ENCODE measurements at regions not wholly inside any gene's neighbourhood (a gene's known extent, or its start where the extent isn't known, plus 50 kb on each side); places are given as distances from the start of the nearest gene placed in this dataset.

- WGBS, result 70% methylated on average over 3 of the region's 3 CpGs
- no peak for ATAC-seq
- Histone ChIP-seq H3K4me1 (ENCODE audit: control insufficient read depth, insufficient read depth, low read length) (no peaks in the 10 kb centered on the region), H3K4me3 (ENCODE audit: low read length) (no peak overlapping the region), H3K9me3 (ENCODE audit: control insufficient read depth, low read length) (no peaks in the 10 kb centered on the region), H3K27ac (ENCODE audit: low read length) (no peak overlapping the region), H3K27me3 (ENCODE audit: control insufficient read depth, insufficient read depth) (no peaks in the 10 kb centered on the region)
- no peak for DNase-seq
- intact Hi-C loops (cut with DNase I), result no loop called here
Observed at GRCh38 chr11:44444770-44445321, 120.6 kb upstream of the CD82 start.

DNA sequence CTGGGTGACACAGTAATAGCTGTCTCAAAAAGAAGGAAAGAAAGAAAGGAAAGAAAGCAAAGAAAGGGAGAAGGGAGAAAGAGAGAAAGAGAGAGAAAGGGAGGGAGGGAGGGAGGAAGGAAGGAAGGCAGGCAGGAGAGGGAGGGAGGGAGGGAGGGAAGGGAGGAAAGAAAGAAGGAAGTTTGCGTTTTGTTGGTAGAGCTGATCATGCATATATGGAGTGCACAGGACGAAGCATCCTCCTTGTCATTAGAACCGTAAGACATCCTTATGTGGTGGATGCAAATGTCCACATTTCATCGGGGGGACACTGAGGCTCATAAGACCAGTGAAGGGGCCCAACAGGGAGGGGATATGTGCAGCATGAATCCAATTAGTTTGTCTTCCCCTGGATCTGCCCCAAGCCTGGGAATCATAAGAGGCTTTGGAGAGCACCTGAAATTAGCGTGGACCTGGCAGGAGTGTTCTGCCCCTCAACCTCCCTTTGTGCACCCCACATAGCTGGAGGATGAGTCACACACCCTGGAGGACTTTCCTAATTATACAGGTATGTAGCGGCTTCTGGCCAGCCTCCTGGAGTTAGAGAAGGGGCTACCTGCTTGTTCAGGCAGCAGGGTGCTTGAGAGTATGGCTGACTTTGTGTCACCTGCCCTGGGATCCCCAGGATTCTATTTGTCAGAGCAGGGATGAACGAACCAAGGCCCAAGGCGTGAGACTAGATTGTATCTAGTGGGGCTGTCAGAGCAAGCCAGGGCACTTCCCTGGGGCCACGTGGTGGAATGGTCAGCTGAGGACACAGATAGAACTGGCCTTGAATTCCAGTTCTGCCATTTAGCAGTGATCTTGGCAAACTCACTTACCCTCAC, 119.7 kb upstream of the CD82 start:
- DNase-seq (no peak), ATAC-seq (no peak)
- WGBS, result 52% methylated on average over 9 of the region's 9 CpGs
- no peak overlapping the region for H3K27ac ChIP-seq (ENCODE audit: low read length)
- H3K4me1 ChIP-seq (ENCODE audit: control insufficient read depth, insufficient read depth, low read length), result no peaks in the 10 kb centered on the region
- intact Hi-C loops (cut with DNase I), result no loop called here
- H3K27me3 ChIP-seq (ENCODE audit: control insufficient read depth, insufficient read depth), result no peaks in the 10 kb centered on the region
- H3K4me3 ChIP-seq (ENCODE audit: low read length), result no peak overlapping the region
- no peaks in the 10 kb centered on the region for H3K9me3 ChIP-seq (ENCODE audit: control insufficient read depth, low read length)

DNA sequence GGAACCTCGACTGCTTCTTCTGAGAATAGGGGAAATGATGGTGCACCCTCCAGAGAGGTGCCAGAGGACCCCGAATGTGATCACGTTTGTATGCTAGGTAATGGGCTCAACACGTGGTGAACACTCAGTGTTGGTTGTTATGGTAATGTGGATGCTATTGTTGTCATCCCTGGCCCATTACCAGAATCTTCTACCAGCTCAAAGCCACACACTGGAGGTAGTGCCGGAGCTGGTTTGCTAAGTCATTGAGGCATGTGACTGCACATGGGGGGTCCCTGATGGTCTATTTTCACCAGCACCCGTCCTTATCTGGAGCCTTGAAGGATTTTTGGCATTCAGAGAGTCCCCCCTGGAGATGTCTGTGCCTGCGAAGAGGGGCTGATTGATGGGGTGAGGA, 119.1 kb upstream of the CD82 start:
- no peaks in the 10 kb centered on the region for H3K27me3 ChIP-seq (ENCODE audit: control insufficient read depth, insufficient read depth)
- no peak for DNase-seq
- H3K27ac ChIP-seq (ENCODE audit: low read length), result no peak overlapping the region
- no peak overlapping the region for H3K4me3 ChIP-seq (ENCODE audit: low read length)
- intact Hi-C loops (cut with DNase I), result no loop called here
- no peaks in the 10 kb centered on the region for H3K4me1 ChIP-seq (ENCODE audit: control insufficient read depth, insufficient read depth, low read length)
- ATAC-seq, result no peak
- 55% methylated on average over 7 of the region's 7 CpGs for WGBS
- H3K9me3 ChIP-seq (ENCODE audit: control insufficient read depth, low read length), result no peaks in the 10 kb centered on the region

DNA sequence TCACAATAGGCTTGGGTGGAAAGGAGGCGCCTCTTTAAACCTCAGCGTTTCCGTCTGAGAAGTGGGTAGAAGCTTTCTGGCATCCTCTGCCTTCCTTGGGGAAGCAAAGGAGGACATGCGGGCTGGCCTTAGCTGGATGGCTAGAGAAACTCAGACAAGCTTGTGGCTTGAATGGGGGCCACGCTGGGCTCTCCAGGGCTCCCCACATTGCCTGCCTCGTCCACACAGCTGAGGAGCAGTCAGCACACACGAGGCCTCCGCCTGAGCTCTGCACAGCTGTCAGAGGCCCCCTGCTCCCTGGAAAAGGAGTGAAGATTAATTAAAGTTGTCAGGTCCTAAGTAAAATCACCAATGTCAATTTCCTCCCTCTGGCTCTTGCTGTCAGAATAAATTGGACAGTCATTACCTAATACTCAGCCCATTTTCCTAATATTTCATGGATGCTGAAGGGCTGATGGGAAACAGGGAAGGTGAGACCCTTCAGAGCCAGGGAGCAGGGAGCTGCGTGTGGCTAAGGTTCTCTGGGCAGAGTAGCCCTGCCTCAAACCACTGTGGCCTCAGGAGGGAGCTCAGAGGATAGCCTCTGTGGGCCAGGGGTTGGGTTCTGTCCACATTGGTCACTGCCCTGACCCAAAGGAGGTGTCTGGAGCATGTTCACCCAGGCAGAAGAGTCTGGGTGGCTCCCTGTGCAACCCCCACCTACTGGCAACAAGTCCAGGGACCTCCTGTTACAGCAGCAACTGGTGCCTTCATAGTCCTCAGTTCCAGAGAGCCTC, 118.3 kb upstream of the CD82 start:
- DNase-seq (no peak), ATAC-seq (peak in 1 of 2 donors; percentile 16)
- Histone ChIP-seq H3K4me3 (ENCODE audit: low read length) (no peak overlapping the region), H3K27me3 (ENCODE audit: control insufficient read depth, insufficient read depth) (no peaks in the 10 kb centered on the region), H3K9me3 (ENCODE audit: control insufficient read depth, low read length) (no peaks in the 10 kb centered on the region), H3K27ac (ENCODE audit: low read length) (no peak overlapping the region), H3K4me1 (ENCODE audit: control insufficient read depth, insufficient read depth, low read length) (no peaks in the 10 kb centered on the region)
- intact Hi-C loops (cut with DNase I), result no loop called here
- 83% methylated on average over 9 of the region's 9 CpGs for WGBS

GRCh38 chr11:44450295-44450932, 115.0 kb upstream of the CD82 start:
- DNase-seq (peak in 2 of 3 donors; percentile 37 to 68), ATAC-seq (peak in 1 of 2 donors; percentile 86)

GRCh38 chr11:44451706-44452105, 113.8 kb upstream of the CD82 start:
- H3K27ac ChIP-seq (ENCODE audit: low read length), result no peak overlapping the region
- WGBS, result 93% methylated on average over 3 of the region's 3 CpGs

More at GRCh38 chr11:44450295-44450932, 115.0 kb upstream of the CD82 start:
- Histone ChIP-seq H3K4me1 (ENCODE audit: control insufficient read depth, insufficient read depth, low read length) (no peaks in the 10 kb centered on the region), H3K27ac (ENCODE audit: low read length) (peak overlapping the region; percentile 14), H3K27me3 (ENCODE audit: control insufficient read depth, insufficient read depth) (no peaks in the 10 kb centered on the region), H3K4me3 (ENCODE audit: low read length) (no peak overlapping the region), H3K9me3 (ENCODE audit: control insufficient read depth, low read length) (no peaks in the 10 kb centered on the region)
- intact Hi-C loops (cut with DNase I), result no loop called here
- WGBS, result 64% methylated on average over 10 of the region's 10 CpGs

DNA sequence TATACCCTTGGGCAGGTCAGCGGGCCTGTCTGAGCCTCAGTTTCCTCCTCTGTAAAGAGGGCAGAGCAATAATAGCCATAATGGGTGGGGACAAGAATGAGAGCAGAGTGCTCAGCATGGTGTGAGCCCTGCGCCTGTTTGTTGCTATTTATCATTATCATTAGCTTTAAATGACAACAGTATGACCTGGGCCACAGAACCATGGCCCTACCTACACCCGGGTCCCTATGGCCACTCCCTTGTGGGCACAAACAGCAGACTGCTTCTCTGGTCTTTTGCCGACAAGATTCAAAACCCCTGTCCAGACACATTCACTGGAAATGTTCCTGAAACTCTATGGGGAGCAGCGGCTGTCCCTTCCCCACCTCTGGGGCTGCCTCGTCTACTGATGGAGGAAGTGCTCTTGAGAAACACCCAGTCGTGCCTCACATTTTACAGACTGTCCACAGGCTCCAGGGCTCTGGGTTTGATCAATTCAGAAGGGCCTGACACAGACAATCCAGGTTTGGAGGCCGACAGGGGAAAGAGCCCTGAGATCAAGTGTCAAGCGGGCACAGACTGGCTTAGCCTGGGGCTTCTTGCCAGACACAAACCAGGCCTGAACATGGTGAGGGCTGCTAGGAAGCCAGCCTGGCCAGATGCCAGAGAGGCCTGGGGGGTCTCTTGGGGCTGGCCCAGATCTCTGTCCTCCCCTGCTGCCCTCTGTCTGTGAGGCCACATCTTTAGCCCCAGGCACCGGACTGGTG, 112.5 kb upstream of the CD82 start:
- H3K4me3 ChIP-seq (ENCODE audit: low read length), result no peak overlapping the region
- ATAC-seq (no peak), DNase-seq (no peak)
- no peaks in the 10 kb centered on the region for H3K4me1 ChIP-seq (ENCODE audit: control insufficient read depth, insufficient read depth, low read length)
- H3K27ac ChIP-seq (ENCODE audit: low read length), result no peak overlapping the region
- 77% methylated on average over 10 of the region's 10 CpGs for whole genome bisulfite sequencing
- H3K27me3 ChIP-seq (ENCODE audit: control insufficient read depth, insufficient read depth), result no peaks in the 10 kb centered on the region
- intact Hi-C loops (cut with DNase I), result no loop called here
- H3K9me3 ChIP-seq (ENCODE audit: control insufficient read depth, low read length), result no peaks in the 10 kb centered on the region

More at GRCh38 chr11:44451706-44452105, 113.8 kb upstream of the CD82 start:
- intact Hi-C loops (cut with DNase I), result no loop called here
- ATAC-seq (no peak), DNase-seq (no peak)
- Histone ChIP-seq H3K9me3 (ENCODE audit: control insufficient read depth, low read length) (no peaks in the 10 kb centered on the region), H3K27me3 (ENCODE audit: control insufficient read depth, insufficient read depth) (no peaks in the 10 kb centered on the region), H3K4me3 (ENCODE audit: low read length) (no peak overlapping the region), H3K4me1 (ENCODE audit: control insufficient read depth, insufficient read depth, low read length) (no peaks in the 10 kb centered on the region)

- Histone ChIP-seq H3K27ac (ENCODE audit: low read length) (no peak overlapping the region), H3K4me1 (ENCODE audit: control insufficient read depth, insufficient read depth, low read length) (no peaks in the 10 kb centered on the region), H3K4me3 (ENCODE audit: low read length) (no peak overlapping the region), H3K27me3 (ENCODE audit: control insufficient read depth, insufficient read depth) (no peaks in the 10 kb centered on the region), H3K9me3 (ENCODE audit: control insufficient read depth, low read length) (no peaks in the 10 kb centered on the region)
- DNase-seq (no peak), ATAC-seq (no peak)
- WGBS, result 93% methylated on average over 5 of the region's 5 CpGs
- intact Hi-C loops (cut with DNase I), result no loop called here
Observed at GRCh38 chr11:44453871-44454270, 111.6 kb upstream of the CD82 start.

GRCh38 chr11:44454666-44455065, 110.8 kb upstream of the CD82 start:
- Histone ChIP-seq H3K4me1 (ENCODE audit: control insufficient read depth, insufficient read depth, low read length) (no peaks in the 10 kb centered on the region), H3K9me3 (ENCODE audit: control insufficient read depth, low read length) (no peaks in the 10 kb centered on the region), H3K4me3 (ENCODE audit: low read length) (no peak overlapping the region), H3K27ac (ENCODE audit: low read length) (no peak overlapping the region), H3K27me3 (ENCODE audit: control insufficient read depth, insufficient read depth) (no peaks in the 10 kb centered on the region)
- ATAC-seq (peak; percentile 19 to 55), DNase-seq (peak in 2 of 3 donors; percentile 67 to 74)
- intact Hi-C loops (cut with DNase I), result no loop called here
- 47% methylated on average over 4 of the region's 4 CpGs for WGBS

DNA sequence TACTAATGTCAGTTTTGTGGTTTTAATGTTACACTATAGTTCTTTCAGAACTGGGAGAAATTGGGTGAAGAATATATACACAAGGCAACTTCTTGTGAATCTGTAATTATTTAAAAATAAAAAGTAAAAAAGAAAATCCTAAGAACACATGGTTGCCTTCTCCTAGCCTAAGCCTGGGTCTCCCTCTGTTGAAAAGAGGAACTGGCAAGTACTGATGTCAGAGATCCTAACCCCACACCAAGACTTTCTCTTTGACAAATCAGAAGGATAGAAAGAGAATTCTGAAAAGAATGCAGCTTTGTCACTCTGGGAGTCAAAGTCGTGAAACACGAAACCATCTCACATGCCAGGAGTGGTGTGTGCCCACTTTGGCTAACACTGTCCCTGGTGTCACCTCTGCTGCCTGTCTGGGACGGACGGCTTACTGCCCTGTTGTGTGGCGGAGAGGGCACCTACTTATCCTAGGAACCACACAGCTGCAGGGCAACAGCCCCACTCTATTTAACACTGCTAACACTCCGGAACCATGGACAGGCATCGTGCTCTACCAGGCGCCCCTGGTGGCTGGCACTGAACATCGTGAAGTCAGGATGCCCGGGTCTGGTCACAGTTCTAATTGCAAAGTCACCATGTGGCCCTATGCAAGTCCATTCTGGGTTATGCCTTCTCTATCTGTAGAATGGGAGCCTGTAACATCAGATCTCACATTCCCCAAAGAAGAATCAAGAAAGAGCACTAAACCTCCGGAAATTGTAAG, 108.7 kb upstream of the CD82 start:
- intact Hi-C loops (cut with DNase I), result no loop called here
- Histone ChIP-seq H3K4me3 (ENCODE audit: low read length) (no peak overlapping the region), H3K27ac (ENCODE audit: low read length) (no peak overlapping the region), H3K4me1 (ENCODE audit: control insufficient read depth, insufficient read depth, low read length) (no peaks in the 10 kb centered on the region), H3K27me3 (ENCODE audit: control insufficient read depth, insufficient read depth) (no peaks in the 10 kb centered on the region), H3K9me3 (ENCODE audit: control insufficient read depth, low read length) (no peaks in the 10 kb centered on the region)
- DNase-seq, result peak in 2 of 3 donors; percentile 55 to 59
- peak; percentile 62 to 68 for ATAC-seq
- WGBS, result 50% methylated on average over 11 of the region's 11 CpGs

Measured in right cardiac atrium (tissue), 5 donors.